ENCODE measurements at regions not wholly inside any gene's neighbourhood (a gene's known extent, or its start where the extent isn't known, plus 50 kb on each side); places are given as distances from the start of the nearest gene placed in this dataset.

GRCh38 chr22:48941033-48941902 lies 886.4 kb downstream of the BRD1 start:
- H2AFZ ChIP-seq (ENCODE audit: insufficient read depth, low read depth, low read length, poor library complexity, severe bottlenecking) = no peak overlapping the region
- H3K27ac ChIP-seq (ENCODE audit: low read length in 2 of 2) = no peak overlapping the region
- H3K9me3 ChIP-seq (ENCODE audit: control extremely low read depth in 1 of 3, control insufficient read depth in 2 of 3, insufficient read depth in 1 of 3, low read length in 2 of 3) = peaks cover 0 to 3% (median 0%) of the 10 kb centered on the region in 3 donors
- no peaks in the 10 kb centered on the region for H3K36me3 ChIP-seq (replicated peaks in 1 of 2; ENCODE audit: control extremely low read depth in 1 of 2, control insufficient read depth in 1 of 2, extremely low read depth in 1 of 2, insufficient read depth in 2 of 2, low read length in 1 of 2)
- POLR2A ChIA-PET = no interaction called here
- no peak for TF ChIP-seq CTCF (IDR thresholded peaks at IDR 0.05)
- TF ChIP-seq EZH2 (IDR thresholded peaks at IDR 0.05; ENCODE audit: borderline replicate concordance, insufficient read depth, low read depth, low read length, poor library complexity, severe bottlenecking) = no peak
- intact Hi-C loops (cut with micrococcal nuclease) = no loop called here
- no peaks in the 10 kb centered on the region for H3K4me1 ChIP-seq (ENCODE audit: control insufficient read depth in 2 of 2, insufficient read depth in 2 of 2, low read length in 2 of 2)
- no peak overlapping the region for H3K4me3 Mint-ChIP-seq
- H3K27me3 ChIP-seq (replicated peaks in 1 of 4; ENCODE audit: control extremely low read depth in 1 of 4, control insufficient read depth in 3 of 4, insufficient read depth in 4 of 4, low read length in 3 of 4) = no peaks in the 10 kb centered on the region
- ATAC-seq (ENCODE audit: low read depth) (no peak), DNase-seq (no peak)
- 81% methylated on average over 21 of the region's 23 CpGs for WGBS (ENCODE audit: insufficient coverage)
- H3K4me2 ChIP-seq (replicated peaks; ENCODE audit: low read depth, low read length, poor library complexity, severe bottlenecking) = no peak overlapping the region
- CTCF ChIA-PET = no interaction called here
- no peak overlapping the region for H3K9ac ChIP-seq (ENCODE audit: low read length)
- H3K79me2 ChIP-seq (ENCODE audit: control insufficient read depth, insufficient read depth, low read length) = no peaks in the 10 kb centered on the region
- H4K20me1 ChIP-seq (ENCODE audit: control insufficient read depth, insufficient read depth, low read length, poor library complexity, severe bottlenecking) = no peaks in the 10 kb centered on the region
- H3K9me3 Mint-ChIP-seq (ENCODE audit: insufficient read depth) = no peaks in the 10 kb centered on the region
- no peak overlapping the region for H3K4me3 ChIP-seq (ENCODE audit: control extremely low read depth in 1 of 5, extremely low read depth in 1 of 5, insufficient read depth in 1 of 5, low read depth in 2 of 5, low read length in 4 of 5)
- no peak overlapping the region for H3K27ac Mint-ChIP-seq
- H3K27me3 Mint-ChIP-seq = no peaks in the 10 kb centered on the region
- no peaks in the 10 kb centered on the region for H3K4me1 Mint-ChIP-seq

- CTCF ChIA-PET = no interaction called here
- H3K27ac ChIP-seq (ENCODE audit: low read length in 2 of 2) = no peak overlapping the region
Observed at GRCh38 chr22:48940266-48941032, 887.2 kb downstream of the BRD1 start.

More at GRCh38 chr22:48940266-48941032, 887.2 kb downstream of the BRD1 start:
- ATAC-seq (ENCODE audit: low read depth) = no peak
- H2AFZ ChIP-seq (ENCODE audit: insufficient read depth, low read depth, low read length, poor library complexity, severe bottlenecking) = no peak overlapping the region
- no peaks in the 10 kb centered on the region for H3K36me3 ChIP-seq (replicated peaks in 1 of 2; ENCODE audit: control extremely low read depth in 1 of 2, control insufficient read depth in 1 of 2, extremely low read depth in 1 of 2, insufficient read depth in 2 of 2, low read length in 1 of 2)
- no peaks in the 10 kb centered on the region for H4K20me1 ChIP-seq (ENCODE audit: control insufficient read depth, insufficient read depth, low read length, poor library complexity, severe bottlenecking)
- peaks cover 0 to 5% (median 0%) of the 10 kb centered on the region in 3 donors for H3K9me3 ChIP-seq (ENCODE audit: control extremely low read depth in 1 of 3, control insufficient read depth in 2 of 3, insufficient read depth in 1 of 3, low read length in 2 of 3)
- H3K27me3 ChIP-seq (replicated peaks in 1 of 4; ENCODE audit: control extremely low read depth in 1 of 4, control insufficient read depth in 3 of 4, insufficient read depth in 4 of 4, low read length in 3 of 4) = no peaks in the 10 kb centered on the region
- no peak overlapping the region for H3K9ac ChIP-seq (ENCODE audit: low read length)
- no peaks in the 10 kb centered on the region for H3K79me2 ChIP-seq (ENCODE audit: control insufficient read depth, insufficient read depth, low read length)
- no peaks in the 10 kb centered on the region for H3K27me3 Mint-ChIP-seq
- WGBS (ENCODE audit: insufficient coverage) = 86% methylated on average over 20 of the region's 20 CpGs
- H3K4me2 ChIP-seq (replicated peaks; ENCODE audit: low read depth, low read length, poor library complexity, severe bottlenecking) = no peak overlapping the region
- H3K9me3 Mint-ChIP-seq (ENCODE audit: insufficient read depth) = no peaks in the 10 kb centered on the region
- DNase-seq = no peak
- H3K4me1 ChIP-seq (ENCODE audit: control insufficient read depth in 2 of 2, insufficient read depth in 2 of 2, low read length in 2 of 2) = no peaks in the 10 kb centered on the region
- H3K27ac Mint-ChIP-seq = peak overlapping the region; percentile 26
- no peak overlapping the region for H3K4me3 Mint-ChIP-seq
- POLR2A ChIA-PET = no interaction called here
- H3K4me1 Mint-ChIP-seq = no peaks in the 10 kb centered on the region
- TF ChIP-seq CTCF (IDR thresholded peaks at IDR 0.05) (no peak), EZH2 (IDR thresholded peaks at IDR 0.05; ENCODE audit: borderline replicate concordance, insufficient read depth, low read depth, low read length, poor library complexity, severe bottlenecking) (no peak)
- no peak overlapping the region for H3K4me3 ChIP-seq (ENCODE audit: control extremely low read depth in 1 of 5, extremely low read depth in 1 of 5, insufficient read depth in 1 of 5, low read depth in 2 of 5, low read length in 4 of 5)
- intact Hi-C loops (cut with micrococcal nuclease) = no loop called here
